ENCODE measurements at regions not wholly inside any gene's neighbourhood (a gene's known extent, or its start where the extent isn't known, plus 50 kb on each side); places are given as distances from the start of the nearest gene placed in this dataset.

DNA sequence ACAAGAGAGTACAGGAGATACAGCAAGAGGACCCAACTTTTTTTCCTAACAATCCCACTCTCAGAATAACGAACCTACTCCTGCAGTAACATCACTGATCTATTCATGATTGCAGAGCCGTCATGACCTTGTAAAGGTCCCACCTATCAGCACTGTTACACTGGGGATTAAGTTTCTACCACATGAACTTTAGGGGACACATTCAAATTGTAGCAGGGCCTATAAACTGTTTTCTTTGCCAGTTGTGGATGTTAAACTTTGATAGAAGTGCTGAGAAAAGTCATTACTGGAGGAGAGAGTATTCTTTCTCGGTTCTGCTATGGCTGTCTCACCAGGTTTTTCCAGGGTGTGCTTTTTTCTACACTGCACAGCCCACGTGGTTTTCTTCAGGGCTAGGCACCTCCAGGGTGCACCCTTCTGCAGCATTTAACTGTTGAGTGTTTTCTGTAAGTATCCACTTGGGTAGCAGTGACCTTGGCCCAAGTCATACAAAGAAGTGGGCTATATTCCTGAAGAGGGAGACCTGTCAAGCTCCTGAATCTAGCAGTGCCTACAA, 131.6 kb upstream of the AHR start:
- DNase-seq (ENCODE audit: low read depth in 1 of 2, low spot score in 1 of 2), result no peak

DNA sequence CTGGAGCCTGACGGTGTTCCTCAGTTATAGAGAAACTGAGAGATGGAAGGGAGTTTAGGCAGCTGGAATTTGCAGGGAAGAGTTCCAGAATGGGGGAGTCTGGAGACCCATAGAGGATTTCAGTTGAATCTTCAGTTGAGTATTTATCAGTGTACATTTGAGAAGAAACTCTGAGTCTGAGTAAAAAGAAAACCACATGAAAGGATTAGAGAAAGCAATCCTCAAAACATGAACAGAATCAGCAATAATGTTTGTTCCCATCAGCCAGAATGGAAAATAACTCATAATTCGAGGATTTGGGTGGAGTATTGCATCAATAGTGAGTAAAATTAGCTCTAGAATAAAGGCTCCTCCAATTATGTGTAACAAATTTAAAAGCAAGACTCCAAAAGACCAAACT, 130.0 kb upstream of the AHR start:
- DNase-seq (ENCODE audit: low read depth in 1 of 2, low spot score in 1 of 2), result no peak

DNA sequence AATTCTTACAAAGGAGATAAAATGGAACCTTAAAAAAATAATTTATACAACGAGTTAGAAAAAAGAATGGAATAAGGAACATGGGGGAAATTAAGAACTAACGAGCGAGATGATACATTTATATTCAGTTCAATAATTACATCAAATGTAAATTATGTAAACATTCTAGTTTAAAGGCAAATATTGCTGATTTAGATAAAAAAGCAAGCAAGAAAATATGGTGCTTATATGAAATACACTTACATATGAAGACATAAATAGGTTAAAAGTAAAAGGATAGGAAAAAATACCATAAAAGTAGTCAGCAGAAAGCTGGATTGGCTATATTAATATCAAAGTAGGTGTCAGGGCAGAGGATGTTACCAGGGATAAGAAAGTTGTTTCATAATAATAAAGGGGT, 127.0 kb upstream of the AHR start:
- no peak for DNase-seq (ENCODE audit: low read depth in 1 of 2, low spot score in 1 of 2)

DNA sequence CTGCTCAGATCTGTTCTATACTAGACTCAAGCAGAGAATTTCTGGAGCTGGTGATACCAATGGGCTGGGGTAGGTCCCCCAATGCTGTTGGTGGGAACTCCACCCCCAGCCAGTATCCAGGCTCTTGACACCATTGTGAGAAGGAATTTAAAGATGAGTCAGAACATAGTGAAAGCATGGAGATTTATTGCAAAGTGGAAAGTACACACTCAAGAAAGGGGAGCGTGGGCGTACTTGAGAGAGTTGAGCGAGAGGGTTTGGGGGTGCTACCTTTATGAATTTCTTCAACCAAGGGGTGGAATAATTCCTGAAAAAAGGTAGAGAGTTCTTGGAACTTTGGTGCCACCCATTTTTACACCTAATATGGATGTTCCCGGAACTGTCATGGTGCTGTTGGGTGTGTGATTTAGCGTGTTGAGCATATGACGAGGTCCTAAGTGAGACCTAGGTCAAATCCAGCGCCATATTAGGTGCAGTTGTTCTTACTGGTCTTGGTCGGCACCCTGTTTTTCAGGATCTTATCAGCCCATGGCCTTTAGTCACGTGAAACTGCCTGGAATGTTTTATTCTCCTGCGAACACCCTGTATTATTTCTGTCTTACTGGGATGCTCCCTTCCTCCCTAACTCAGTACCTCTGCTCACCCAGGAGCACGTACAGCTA, 122.0 kb upstream of the AHR start:
- no peak for DNase-seq (ENCODE audit: low read depth in 1 of 2, low spot score in 1 of 2)

DNA sequence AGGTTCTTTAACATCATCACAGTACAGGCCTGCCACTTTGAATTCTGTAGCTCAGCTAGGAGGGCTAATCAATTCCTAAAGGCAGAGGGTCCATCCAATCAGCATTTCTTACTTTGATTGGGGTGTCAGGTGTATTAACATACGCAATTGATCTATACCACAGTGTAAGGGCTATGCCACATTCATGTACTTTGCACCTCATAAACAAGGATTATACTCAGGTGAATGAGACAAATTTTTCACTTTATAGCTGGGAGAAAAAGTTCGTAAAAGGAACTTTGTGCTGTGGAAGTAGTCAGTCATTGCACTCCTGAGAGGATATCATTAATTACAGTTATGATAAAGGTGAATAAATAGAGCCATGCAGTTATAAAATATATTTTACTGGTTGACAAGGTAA, 119.9 kb upstream of the AHR start:
- DNase-seq (ENCODE audit: low read depth in 1 of 2, low spot score in 1 of 2), result no peak

DNA sequence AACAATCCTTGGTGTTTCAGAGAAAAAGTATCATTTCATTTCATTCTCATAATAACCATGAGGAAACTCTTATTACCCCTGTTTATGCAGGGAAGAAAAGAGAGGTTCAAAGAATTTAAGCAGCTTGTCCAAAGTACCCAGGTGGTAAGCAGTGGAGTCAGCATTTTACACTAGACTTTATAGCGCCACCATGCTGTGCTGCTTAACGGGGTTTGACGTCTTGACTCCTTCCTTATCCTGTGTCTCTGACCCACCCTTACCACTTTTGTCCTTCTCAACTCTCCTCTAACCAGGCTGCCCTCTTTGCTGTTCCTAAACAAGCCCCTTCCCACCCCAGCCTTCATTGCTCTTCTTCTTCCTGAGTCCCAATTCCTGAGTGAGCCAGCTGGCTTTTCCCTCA, 117.0 kb upstream of the AHR start:
- DNase-seq (ENCODE audit: low read depth in 1 of 2, low spot score in 1 of 2), result no peak

DNA sequence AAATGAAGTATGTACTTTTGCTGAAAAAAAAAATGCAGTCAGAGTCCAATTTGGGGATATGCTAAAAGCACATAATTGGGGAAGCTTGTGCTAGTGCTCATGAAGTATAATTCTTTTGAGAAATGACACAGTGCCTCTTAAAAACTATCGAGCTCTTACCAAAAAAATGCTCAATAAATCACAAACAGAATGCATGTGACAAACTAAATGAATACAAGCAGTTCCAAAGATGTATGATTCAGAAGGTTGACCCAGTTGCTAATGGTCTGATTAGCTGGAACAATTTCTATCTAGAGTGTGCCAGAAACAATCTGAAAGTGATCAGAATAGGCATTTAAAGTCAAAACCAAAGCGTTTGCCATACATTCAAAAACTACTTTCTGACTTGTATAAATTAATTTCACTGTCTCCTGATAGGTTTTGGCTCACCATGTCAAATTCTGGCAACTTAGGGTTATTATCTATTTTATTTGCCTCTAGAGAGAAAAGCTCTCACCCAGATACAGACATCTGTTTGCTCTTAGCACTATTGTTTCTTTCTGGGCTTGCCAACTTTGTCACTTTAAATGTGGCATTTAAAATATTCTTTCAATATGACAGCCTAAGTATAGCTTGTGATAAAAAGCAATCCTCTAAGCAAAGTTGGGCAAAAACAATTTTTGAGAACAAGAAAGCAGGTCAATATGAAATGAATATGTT, 114.7 kb upstream of the AHR start:
- no peak for DNase-seq (ENCODE audit: low read depth in 1 of 2, low spot score in 1 of 2)

DNA sequence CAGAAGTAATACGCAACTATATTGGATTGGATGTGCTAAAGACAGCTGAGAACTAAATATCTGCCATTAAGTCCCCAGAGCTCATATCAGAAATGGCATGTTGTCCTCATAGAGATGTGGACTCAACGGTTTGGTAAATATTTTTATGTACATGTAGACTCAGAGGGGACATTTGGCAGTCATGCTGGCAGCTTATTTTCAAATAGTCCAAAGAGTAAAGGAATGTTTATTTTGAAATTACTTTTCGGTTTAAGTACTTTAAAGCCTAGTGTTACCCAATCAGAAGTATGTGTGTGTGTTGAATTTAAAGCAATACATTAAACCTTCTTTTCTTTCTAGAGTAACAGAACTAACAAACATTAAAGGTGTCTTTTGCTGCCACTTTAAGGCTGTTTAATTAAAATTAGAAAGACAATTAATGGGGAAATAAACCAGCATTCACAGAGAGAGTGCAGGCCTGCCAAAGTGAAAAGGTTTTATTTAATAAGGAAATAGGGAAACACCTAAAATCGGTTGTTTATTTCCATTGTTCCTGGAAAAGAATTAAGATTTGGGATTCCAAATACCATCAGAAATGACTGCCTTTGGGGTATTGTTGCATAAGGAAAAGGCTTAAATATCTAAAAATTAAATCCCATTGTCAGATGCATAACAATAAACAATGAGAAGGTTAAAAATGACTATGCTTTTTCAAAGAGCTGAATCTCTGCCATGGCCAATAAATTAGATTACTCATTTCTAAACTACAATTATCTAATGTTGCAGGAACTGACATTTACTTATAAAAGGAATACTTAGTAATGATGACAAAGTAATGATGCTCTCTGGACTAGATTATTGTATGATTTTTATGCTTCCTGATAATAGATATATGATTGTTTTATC, 113.4 kb upstream of the AHR start:
- no peak for DNase-seq (ENCODE audit: low read depth in 1 of 2, low spot score in 1 of 2)

DNA sequence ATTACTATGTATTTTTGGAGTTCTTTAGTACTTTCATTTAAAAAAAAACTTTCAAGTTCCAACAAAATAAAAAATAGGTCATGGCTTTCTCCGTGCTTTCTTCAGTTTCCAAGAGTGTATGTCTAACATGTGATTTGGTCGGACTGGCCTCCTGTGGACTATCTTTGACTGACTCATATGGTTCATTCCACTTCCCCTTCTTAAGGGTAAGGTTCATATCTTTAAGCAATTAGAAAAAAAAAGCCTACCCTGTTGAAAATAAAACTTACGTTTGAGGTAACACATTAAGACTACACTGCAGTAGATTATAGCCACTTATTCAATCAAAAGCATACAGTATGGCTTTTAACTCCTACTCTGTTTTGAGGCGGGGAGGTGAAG, 112.8 kb upstream of the AHR start:
- no peak for DNase-seq (ENCODE audit: low read depth in 1 of 2, low spot score in 1 of 2)

DNA sequence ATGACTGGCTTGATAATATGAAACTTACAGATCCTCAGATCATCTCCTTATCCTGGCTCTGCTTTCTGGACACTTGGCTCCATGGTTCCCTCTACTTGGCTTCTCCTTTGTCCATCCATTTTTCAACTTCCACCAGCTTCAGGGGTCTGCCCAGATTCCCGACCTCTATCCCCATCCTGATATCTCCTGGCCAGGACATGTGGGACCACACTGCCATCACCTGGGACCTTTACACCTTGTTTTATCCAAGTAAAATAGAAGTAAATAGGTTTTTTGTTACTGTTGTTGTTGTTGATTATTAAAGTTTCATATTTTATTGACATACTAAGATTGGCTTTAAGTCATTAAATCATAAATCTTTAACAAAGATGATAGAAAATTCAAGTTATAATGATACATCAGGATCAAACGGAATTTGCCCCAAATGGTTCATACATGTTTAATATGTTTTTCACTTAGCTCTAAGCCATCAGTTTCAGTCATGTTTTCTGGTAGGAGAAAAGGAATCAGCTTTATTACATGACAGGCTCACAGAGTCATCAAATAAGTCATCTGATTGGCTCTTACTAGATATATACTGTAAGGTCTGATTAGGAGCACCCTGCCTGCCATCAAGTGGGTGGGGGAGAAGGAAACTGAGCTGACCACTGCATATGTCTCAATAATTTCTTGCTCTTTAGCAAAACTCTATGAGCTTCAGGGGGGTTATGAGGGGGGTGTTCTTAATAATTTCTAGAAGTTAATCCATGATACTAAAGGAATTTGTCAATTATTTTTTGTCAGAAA, 111.5 kb upstream of the AHR start:
- no peak for DNase-seq (ENCODE audit: low read depth in 1 of 2, low spot score in 1 of 2)

DNA sequence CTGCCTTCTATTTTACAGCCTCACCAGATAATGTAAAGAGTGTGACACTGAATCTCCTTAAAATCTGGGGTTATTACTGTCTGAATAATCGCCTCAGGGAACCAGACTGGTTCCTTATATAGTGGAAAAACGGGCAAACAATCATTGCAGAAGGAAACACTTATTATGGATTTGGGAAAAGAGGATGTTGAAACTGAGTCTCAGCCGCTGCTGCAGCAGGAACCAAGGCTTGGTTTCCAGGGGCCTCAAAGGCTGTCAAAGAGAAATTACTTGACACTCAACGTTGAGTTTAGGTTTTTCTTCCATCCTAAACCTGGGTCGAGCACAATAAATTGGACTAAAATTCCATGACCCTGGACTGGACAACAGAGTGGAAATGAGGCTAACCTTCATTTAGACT, 103.8 kb upstream of the AHR start:
- DNase-seq (ENCODE audit: low read depth in 1 of 2, low spot score in 1 of 2), result no peak

DNA sequence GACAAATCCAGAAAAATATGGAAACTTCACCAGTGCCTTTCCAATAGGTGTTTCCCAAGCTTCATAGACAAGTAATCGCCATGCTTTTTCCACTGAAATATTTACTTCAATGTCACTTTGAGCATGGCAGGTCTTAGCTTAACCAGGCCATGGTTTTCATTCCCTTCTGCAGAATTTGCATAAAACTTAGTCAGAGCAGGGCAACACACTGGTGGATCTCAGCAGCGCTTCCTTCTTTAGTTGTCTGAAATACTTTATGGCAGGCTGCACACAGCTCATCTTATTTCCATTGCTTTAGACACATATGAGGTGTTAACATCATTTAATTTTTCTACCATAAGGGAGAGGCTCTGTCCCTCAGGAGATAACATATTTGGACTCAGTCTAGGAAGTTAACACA, 102.9 kb upstream of the AHR start:
- no peak for DNase-seq (ENCODE audit: low read depth in 1 of 2, low spot score in 1 of 2)

DNA sequence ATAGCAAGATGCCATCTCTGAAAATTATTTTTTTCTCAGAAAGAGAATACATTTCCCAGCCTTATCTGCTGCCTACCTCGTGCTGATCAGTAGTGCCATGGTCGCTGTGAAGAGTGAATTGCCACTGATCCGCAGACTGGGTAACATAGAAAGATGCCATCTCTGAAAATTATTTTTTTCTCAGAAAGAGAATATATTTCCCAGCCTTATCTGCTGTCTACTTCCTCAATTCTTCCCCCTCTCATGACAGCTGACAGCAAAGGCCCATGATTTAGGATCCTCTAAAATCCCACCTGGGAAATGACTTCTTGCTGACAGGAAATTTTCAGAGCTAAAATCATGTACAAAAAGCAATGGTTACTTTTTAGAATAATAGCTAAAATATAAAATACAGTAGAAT, 92.5 kb upstream of the AHR start:
- DNase-seq (ENCODE audit: low read depth in 1 of 2, low spot score in 1 of 2), result no peak

DNA sequence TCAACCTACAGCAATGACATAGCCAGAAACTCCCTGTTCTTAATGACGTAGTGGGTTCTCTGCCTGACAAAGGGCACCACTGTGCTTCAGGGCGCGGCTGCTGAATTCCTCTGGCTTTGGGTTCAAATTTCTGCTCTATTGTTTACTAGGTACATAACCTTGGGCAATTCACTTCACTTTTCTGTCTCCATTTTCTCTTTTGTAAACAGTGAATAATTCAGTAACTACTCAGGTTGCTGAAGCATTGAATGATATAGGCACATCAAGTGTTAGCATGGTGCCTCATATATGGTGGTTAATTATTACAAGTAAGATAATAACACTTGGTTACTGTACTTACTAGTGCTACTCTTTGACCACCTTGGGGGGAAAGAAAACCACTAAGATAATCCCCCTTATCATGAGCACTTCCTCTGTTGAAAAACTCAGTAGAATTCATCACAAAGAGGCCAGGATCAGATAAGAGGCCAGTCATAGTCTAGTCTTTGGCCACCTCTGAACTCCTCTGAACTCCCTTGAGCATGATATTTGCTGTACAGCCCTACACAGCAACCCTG, 92.0 kb upstream of the AHR start:
- no peak for DNase-seq (ENCODE audit: low read depth in 1 of 2, low spot score in 1 of 2)

DNA sequence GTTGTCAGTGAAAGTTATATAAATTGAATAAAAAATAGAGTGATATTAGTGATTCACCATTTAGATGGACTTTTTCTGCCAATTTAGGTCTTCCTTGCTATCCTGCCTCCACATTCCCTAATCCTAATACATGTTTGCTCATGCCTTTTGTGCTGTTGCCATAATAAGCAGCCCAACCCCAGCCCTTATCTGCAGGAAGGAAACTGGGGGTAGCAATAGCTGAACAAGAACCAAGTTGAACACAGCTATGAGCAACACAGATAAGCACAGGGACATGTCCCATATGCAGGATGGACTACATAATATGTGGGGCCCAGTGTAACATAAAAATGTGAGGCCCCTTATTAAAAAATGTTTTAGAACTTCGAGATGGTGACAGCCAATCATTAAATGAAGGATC, 91.2 kb upstream of the AHR start:
- no peak for DNase-seq (ENCODE audit: low read depth in 1 of 2, low spot score in 1 of 2)

DNA sequence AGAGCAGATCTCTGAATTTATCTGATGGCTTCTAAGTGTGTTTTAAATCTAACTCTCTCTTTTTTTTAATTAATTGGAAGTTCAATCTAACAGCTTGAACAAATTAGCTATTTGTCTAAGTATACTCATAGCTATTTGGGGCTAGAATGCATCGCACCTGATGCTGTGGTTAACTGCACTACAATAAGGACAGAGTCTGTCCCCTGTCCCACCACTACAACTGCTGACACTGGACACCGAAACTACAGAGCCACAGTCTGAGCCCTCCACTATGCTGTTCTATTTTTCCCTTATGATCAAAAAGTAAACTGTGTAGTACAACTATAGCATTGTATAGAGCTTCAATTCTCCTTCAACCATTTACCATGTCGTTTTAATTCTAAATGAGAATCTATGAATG, 89.4 kb upstream of the AHR start:
- DNase-seq (ENCODE audit: low read depth in 1 of 2, low spot score in 1 of 2), result no peak

DNA sequence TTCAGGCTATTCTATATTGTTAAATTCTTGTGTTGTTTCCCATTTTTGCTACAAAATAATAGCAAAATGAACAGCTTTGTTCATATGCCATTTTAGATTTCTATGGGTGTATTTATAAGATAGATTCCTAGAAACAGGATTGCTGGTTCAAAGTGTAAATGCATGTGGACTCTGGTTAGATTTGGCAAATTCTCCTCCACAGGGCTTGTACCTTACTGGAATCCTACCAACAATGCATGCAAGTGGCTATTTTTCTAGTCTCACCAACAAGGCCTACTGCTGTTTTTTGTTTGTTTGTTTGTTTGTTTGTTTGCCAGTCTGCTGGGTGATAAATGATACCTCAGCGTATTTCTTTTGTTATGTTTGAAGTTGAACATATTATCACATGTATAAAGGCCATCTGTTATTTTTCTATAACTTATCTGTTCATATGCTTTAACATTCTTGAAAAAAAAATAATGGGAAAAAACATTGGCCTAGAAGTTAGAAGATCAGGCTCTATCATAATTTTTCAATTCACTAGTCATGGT, 87.1 kb upstream of the AHR start:
- DNase-seq (ENCODE audit: low read depth in 1 of 2, low spot score in 1 of 2), result no peak

DNA sequence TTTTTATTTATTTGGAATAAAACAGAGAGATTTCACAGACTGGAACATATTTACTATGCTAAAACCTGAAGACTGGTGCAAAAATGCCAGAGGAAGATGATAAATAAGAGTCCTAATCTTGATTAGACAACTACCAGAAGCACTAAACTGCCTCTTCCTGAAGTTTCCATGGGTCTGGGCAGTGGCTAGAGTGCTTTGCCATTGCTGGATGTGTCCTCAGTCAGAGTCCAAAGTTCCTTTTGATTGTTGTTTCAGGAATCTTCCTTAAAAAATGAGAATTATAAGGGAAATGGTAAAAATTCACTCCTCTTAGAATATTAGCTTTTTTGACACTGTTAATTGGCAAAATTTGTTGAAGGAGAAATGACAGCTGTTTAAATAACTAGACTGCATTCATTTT, 86.3 kb upstream of the AHR start:
- DNase-seq (ENCODE audit: low read depth in 1 of 2, low spot score in 1 of 2), result no peak

DNA sequence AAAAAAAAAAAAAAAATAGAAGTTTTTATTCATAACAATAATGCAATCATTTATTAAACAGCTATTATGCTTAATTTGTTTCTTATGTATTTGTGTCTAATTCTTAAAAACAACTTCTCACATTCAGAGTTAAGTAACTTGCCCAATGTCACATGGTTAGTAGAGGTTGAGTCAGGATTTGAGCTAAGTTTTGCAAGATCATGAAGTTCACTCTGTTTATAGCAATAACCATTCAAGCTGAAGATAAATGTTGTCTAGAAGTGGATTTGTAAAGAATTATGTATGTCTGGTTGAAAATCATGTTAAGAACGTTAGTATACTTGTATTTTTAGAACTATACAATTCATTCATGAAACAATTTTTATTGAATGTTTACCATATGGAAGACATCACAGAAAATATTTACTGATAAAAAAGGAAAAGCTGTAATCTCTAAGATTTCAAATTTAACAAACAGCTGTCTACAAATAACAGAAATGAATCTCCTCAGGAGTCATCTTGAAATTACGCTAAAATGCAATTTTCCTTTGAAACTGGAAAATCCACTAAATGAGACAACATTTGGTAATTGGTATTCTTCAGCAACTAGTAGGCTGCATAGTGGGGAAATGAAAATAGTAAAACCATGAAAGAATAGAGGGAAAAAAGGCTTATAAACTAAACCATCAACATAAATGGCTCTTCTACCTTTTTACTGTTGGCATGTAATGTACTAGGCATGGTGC, 70.5 kb upstream of the AHR start:
- no peak for DNase-seq (ENCODE audit: low read depth in 1 of 2, low spot score in 1 of 2)

DNA sequence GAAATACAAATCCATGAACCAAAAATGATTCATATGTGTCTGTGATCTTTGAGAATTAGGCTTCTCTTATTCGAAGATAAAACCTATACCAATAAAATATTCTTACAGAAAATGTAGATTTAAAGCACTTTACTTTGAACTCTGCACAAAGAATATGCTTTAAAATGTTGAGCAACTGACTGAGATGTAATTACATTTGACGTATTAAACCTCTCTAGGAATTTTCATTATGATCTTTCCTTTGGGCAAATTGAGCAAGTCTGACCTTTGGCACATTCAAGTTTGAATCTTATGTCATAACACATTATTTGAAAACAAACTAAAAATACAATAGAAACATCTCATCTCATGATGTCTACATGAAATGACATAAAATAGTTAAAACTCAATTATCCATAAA, 69.2 kb upstream of the AHR start:
- DNase-seq (ENCODE audit: low read depth in 1 of 2, low spot score in 1 of 2), result no peak
